GM18520 (cell line): ENCODE measurements at regions not wholly inside any gene's neighbourhood (a gene's known extent, or its start where the extent isn't known, plus 50 kb on each side); places are given as distances from the start of the nearest gene placed in this dataset.
A peak's percentile ranks its signal among the peaks of the same experiment; 100 is the strongest.
"Not testable (repeated sequence)": the region's sequence is repeated elsewhere in the genome, so short reads cannot be mapped to it uniquely, and the experiment has no call there.

Experiments
- ATAC-seq: cut with Tn5 transposase; IDR thresholded peaks from one replicate; pipeline ENCODE4 v1.9.1; 2021; ENCODE audit not compliant: unreplicated experiment

- ATAC-seq, result no peak
These were observed 99.6 kb downstream of the FAM114A2 start for GRCh38 chr5:153939101-153939500.

- no peak for ATAC-seq
These were observed 100.4 kb downstream of the FAM114A2 start for GRCh38 chr5:153938191-153938842.

GRCh38 chr5:153937661-153938060 is 101.0 kb downstream of the FAM114A2 start:
- ATAC-seq, result no peak

- not testable (repeated sequence) for ATAC-seq
These were observed 103.6 kb downstream of the FAM114A2 start for GRCh38 chr5:153935151-153935550.

GRCh38 chr5:153926201-153926600 is 112.5 kb downstream of the FAM114A2 start:
- no peak for ATAC-seq

GRCh38 chr5:153919161-153919560 is 119.5 kb downstream of the FAM114A2 start:
- ATAC-seq, result no peak

- no peak for ATAC-seq
These were observed 131.4 kb downstream of the FAM114A2 start for GRCh38 chr5:153907170-153907775.

- ATAC-seq, result no peak
These were observed 133.5 kb downstream of the FAM114A2 start for GRCh38 chr5:153905219-153905618.

GRCh38 chr5:153903321-153903720 is 135.4 kb downstream of the FAM114A2 start:
- no peak for ATAC-seq

GRCh38 chr5:153902016-153902415 is 136.7 kb downstream of the FAM114A2 start:
- ATAC-seq, result no peak

- ATAC-seq, result no peak
These were observed 137.3 kb downstream of the FAM114A2 start for GRCh38 chr5:153901449-153901848.

- no peak for ATAC-seq
These were observed 137.9 kb downstream of the FAM114A2 start for GRCh38 chr5:153900703-153901395.

- ATAC-seq, result no peak
These were observed 139.0 kb downstream of the FAM114A2 start for GRCh38 chr5:153899746-153900145.

- ATAC-seq, result peak; percentile 97
These were observed 142.0 kb downstream of the FAM114A2 start for GRCh38 chr5:153896701-153897100.

GRCh38 chr5:153896117-153896516 is 142.6 kb downstream of the FAM114A2 start:
- peak; percentile 3 for ATAC-seq

GRCh38 chr5:153895266-153895665 is 143.4 kb downstream of the FAM114A2 start:
- ATAC-seq, result no peak

GRCh38 chr5:153893817-153894216 is 144.9 kb downstream of the FAM114A2 start:
- ATAC-seq, result no peak

GRCh38 chr5:153891394-153891793 is 147.3 kb downstream of the FAM114A2 start:
- no peak for ATAC-seq

GRCh38 chr5:153888781-153889180 is 149.9 kb downstream of the FAM114A2 start:
- no peak for ATAC-seq

GRCh38 chr5:153885141-153885540 is 153.6 kb downstream of the FAM114A2 start:
- ATAC-seq, result no peak

GRCh38 chr5:153884612-153884957 is 154.1 kb downstream of the FAM114A2 start:
- no peak for ATAC-seq

- ATAC-seq, result no peak
These were observed 154.7 kb downstream of the FAM114A2 start for GRCh38 chr5:153883854-153884611.
